Omental fat pad (tissue), 3 donors: ENCODE measurements at regions not wholly inside any gene's neighbourhood (a gene's known extent, or its start where the extent isn't known, plus 50 kb on each side); places are given as distances from the start of the nearest gene placed in this dataset.

Experiments
- ATAC-seq: fragments of 150-250 bp; one replicate; pipeline ENCODE4 v1.9.1; 2016; ENCODE audit warnings: mild to moderate bottlenecking, moderate library complexity; ENCODE audit not compliant: low FRiP score
- DNase-seq: peaks from one replicate; pipeline ENCODE4 v3.0.0-alpha.2; 2019; ENCODE audit warnings: low spot score
- TF ChIP-seq, protein P1 (sequence below), 3 donors: fragments of 450-650 bp; IDR thresholded peaks; one replicate each; pipeline ENCODE4 v1.5.1; 2016 to 2017; ENCODE audit warnings: antibody characterized with exemption in 3 of 3, mild to moderate bottlenecking in 3 of 3, moderate library complexity in 2 of 3

GRCh38 chr3:76178412-76178811 lies 393.1 kb upstream of the ZNF717 start:
- no peak for ATAC-seq
- no peak for DNase-seq

DNA sequence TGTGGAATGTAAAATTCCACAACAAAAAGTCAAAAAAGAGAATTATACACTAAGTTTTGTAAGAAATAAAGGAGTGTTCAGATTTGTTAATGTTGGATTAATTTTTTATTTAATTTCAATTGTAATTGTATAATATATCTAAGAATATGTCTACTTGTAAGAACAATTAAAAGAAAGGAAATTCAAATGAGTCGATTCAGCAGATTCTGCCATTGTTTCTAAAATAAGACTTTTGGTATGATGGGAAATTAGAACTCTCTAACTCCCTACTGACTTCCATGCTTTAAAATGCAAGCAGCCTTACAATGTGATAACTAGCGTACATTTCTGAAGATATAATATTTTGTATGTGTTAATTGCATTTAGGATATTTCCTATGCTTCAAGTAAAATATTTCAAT lies 395.9 kb upstream of the ZNF717 start:
- DNase-seq (no peak), ATAC-seq (no peak)
- TF ChIP-seq, protein P1, sequence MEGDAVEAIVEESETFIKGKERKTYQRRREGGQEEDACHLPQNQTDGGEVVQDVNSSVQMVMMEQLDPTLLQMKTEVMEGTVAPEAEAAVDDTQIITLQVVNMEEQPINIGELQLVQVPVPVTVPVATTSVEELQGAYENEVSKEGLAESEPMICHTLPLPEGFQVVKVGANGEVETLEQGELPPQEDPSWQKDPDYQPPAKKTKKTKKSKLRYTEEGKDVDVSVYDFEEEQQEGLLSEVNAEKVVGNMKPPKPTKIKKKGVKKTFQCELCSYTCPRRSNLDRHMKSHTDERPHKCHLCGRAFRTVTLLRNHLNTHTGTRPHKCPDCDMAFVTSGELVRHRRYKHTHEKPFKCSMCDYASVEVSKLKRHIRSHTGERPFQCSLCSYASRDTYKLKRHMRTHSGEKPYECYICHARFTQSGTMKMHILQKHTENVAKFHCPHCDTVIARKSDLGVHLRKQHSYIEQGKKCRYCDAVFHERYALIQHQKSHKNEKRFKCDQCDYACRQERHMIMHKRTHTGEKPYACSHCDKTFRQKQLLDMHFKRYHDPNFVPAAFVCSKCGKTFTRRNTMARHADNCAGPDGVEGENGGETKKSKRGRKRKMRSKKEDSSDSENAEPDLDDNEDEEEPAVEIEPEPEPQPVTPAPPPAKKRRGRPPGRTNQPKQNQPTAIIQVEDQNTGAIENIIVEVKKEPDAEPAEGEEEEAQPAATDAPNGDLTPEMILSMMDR (IDR thresholded peaks at IDR 0.05) = no peak

More at GRCh38 chr3:76178412-76178811, 393.1 kb upstream of the ZNF717 start:
- TF ChIP-seq, protein P1 (IDR thresholded peaks at IDR 0.05) = no peak

GRCh38 chr3:76198086-76198485 lies 412.7 kb upstream of the ZNF717 start:
- ATAC-seq = no peak
- TF ChIP-seq, protein P1 (IDR thresholded peaks at IDR 0.05) = no peak

DNA sequence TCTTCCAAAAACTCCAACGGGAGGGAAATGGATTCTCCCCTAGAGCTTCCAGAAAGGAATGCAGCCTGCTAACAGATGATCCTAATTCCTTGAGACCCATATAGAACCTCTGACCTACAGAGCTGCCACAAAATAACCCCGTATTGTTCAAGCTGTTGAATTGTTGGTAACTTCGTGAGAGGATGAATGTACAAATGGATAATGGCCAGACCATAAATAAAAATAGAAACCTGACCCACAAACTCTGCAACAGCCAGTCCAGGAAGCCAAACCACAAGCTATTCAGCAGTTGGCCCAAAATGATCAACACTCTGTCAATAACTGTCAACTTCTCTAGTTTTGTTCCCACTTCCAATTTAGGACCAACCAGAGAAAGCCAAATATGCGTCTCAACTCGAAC lies 414.0 kb upstream of the ZNF717 start:
- no peak for ATAC-seq
- DNase-seq = no peak
- TF ChIP-seq, protein P1 (IDR thresholded peaks at IDR 0.05) = no peak

More at GRCh38 chr3:76198086-76198485, 412.7 kb upstream of the ZNF717 start:
- DNase-seq = no peak

- no peak for ATAC-seq
- DNase-seq = no peak
- TF ChIP-seq, protein P1 (IDR thresholded peaks at IDR 0.05) = no peak
These were observed 418.2 kb upstream of the ZNF717 start for GRCh38 chr3:76203578-76203977.

- ATAC-seq = no peak
- TF ChIP-seq, protein P1 (IDR thresholded peaks at IDR 0.05) = no peak
- DNase-seq = no peak
These were observed 421.0 kb upstream of the ZNF717 start for GRCh38 chr3:76206346-76206745.

DNA sequence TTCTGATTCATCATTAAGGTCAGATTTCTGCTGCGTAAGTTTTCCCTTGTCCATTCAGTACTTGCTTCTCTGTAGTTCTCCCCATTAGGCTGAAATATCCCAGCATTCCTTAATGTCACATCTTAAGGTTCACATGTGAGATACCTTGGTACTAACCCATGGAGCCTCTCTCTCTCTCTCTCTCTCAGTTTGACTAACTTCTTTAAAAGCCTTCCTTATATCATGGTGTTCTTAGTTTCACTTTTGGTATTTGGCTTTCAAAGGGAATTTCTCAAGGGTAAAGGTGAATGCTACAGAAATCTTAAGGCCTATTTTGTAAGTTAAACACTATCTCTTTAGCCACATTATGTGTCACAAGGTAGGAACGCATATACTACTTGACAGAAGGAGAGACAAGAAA lies 427.3 kb upstream of the ZNF717 start:
- ATAC-seq = no peak
- DNase-seq = no peak
- TF ChIP-seq, protein P1 (IDR thresholded peaks at IDR 0.05) = no peak
